NCI-H1092 (cell line): ENCODE measurements at regions not wholly inside any gene's neighbourhood (a gene's known extent, or its start where the extent isn't known, plus 50 kb on each side); places are given as distances from the start of the nearest gene placed in this dataset.
"Not testable (repeated sequence)": the region's sequence is repeated elsewhere in the genome, so short reads cannot be mapped to it uniquely, and the experiment has no call there.

Experiments
- DNase-seq: peaks from one replicate; lab custom pipeline; 2025; lab: John Stamatoyannopoulos, UW

- DNase-seq: no peak
Measured at GRCh38 chr7:66503551-66504031, 125.1 kb upstream of the KCTD7 start.

GRCh38 chr7:66504131-66504530, 124.5 kb upstream of the KCTD7 start:
- no peak for DNase-seq

- no peak for DNase-seq
Measured at GRCh38 chr7:66505009-66505408, 123.7 kb upstream of the KCTD7 start.

- DNase-seq: peak; percentile 51
Measured at GRCh38 chr7:66505531-66506451, 122.9 kb upstream of the KCTD7 start.

GRCh38 chr7:66506703-66507102, 122.0 kb upstream of the KCTD7 start:
- not testable (repeated sequence) for DNase-seq

- DNase-seq: no peak
Measured at GRCh38 chr7:66507764-66508296, 120.9 kb upstream of the KCTD7 start.

- DNase-seq: no peak
Measured at GRCh38 chr7:66508431-66508830, 120.2 kb upstream of the KCTD7 start.

GRCh38 chr7:66514050-66514449, 114.6 kb upstream of the KCTD7 start:
- DNase-seq: no peak

- DNase-seq: no peak
Measured at GRCh38 chr7:66517212-66517909, 111.3 kb upstream of the KCTD7 start.

- no peak for DNase-seq
Measured at GRCh38 chr7:66518151-66518691, 110.5 kb upstream of the KCTD7 start.

- no peak for DNase-seq
Measured at GRCh38 chr7:66521675-66522074, 107.0 kb upstream of the KCTD7 start.

GRCh38 chr7:66522518-66522917, 106.2 kb upstream of the KCTD7 start:
- no peak for DNase-seq

- no peak for DNase-seq
Measured at GRCh38 chr7:66523409-66523808, 105.3 kb upstream of the KCTD7 start.

GRCh38 chr7:66524738-66525137, 103.9 kb upstream of the KCTD7 start:
- DNase-seq: no peak

GRCh38 chr7:66526782-66527181, 101.9 kb upstream of the KCTD7 start:
- DNase-seq: not testable (repeated sequence)

GRCh38 chr7:66528652-66529051, 100.0 kb upstream of the KCTD7 start:
- no peak for DNase-seq

GRCh38 chr7:66529883-66530610, 98.6 kb upstream of the KCTD7 start:
- DNase-seq: no peak

GRCh38 chr7:66535414-66536329, 93.0 kb upstream of the KCTD7 start:
- DNase-seq: no peak

- no peak for DNase-seq
Measured at GRCh38 chr7:66537380-66537779, 91.3 kb upstream of the KCTD7 start.

GRCh38 chr7:66537876-66538275, 90.8 kb upstream of the KCTD7 start:
- no peak for DNase-seq

GRCh38 chr7:66539264-66539623, 89.4 kb upstream of the KCTD7 start:
- no peak for DNase-seq
